Activated B cell treated with CpG ODN at 0.5 μM for 24 hours (primary cell): ENCODE measurements at regions not wholly inside any gene's neighbourhood (a gene's known extent, or its start where the extent isn't known, plus 50 kb on each side); places are given as distances from the start of the nearest gene placed in this dataset.

Source experiments
- ATAC-seq: fragments of 200-7000 bp; cut with Tn5 transposase; one replicate; pipeline ENCODE4 v1.10.0; 2021; ENCODE audit warnings: low read depth, mild to moderate bottlenecking, moderate library complexity
- CTCF ChIA-PET: fragments of 350-600 bp; sonication (Branson Sonifier 250); formaldehyde crosslinking; loops from one replicate; lab custom pipeline; 2021; ENCODE audit warnings: antibody characterized with exemption; lab: Charles Lee
- POLR2A ChIA-PET: fragments of 350-600 bp; sonication (Branson Sonifier 250); formaldehyde crosslinking; loops from one replicate; lab custom pipeline; 2021; ENCODE audit warnings: antibody characterized with exemption; lab: Charles Lee
- DNase-seq: peaks from one replicate; pipeline ENCODE4 v3.0.0; 2022
- H3K27ac Mint-ChIP-seq: one replicate; pipeline ENCODE4 v1.8.0; 2020; ENCODE audit warnings: mixed read lengths
- H3K27me3 Mint-ChIP-seq: one replicate; pipeline ENCODE4 v1.8.0; 2021; ENCODE audit warnings: mixed read lengths
- H3K36me3 Mint-ChIP-seq: one replicate; pipeline ENCODE4 v1.8.0; 2021; ENCODE audit warnings: low read depth, mixed read lengths
- H3K4me1 Mint-ChIP-seq: one replicate; pipeline ENCODE4 v1.8.0; 2021; ENCODE audit warnings: mixed read lengths
- H3K4me3 Mint-ChIP-seq: one replicate; pipeline ENCODE4 v1.8.0; 2020; ENCODE audit warnings: mild to moderate bottlenecking, mixed read lengths
- H3K9me3 Mint-ChIP-seq: one replicate; pipeline ENCODE4 v1.8.0; 2020; ENCODE audit warnings: mixed read lengths
- intact Hi-C: fragments of 100-400 bp; cut with micrococcal nuclease; formaldehyde crosslinking; loops from one replicate; pipeline ENCODE4 v1.15.1; 2024
- TF ChIP-seq, protein P1 (sequence below): fragments of 200-600 bp; IDR thresholded peaks from one replicate; pipeline ENCODE4 v1.8.0; 2022; ENCODE audit warnings: antibody characterized with exemption, mild to moderate bottlenecking

DNA sequence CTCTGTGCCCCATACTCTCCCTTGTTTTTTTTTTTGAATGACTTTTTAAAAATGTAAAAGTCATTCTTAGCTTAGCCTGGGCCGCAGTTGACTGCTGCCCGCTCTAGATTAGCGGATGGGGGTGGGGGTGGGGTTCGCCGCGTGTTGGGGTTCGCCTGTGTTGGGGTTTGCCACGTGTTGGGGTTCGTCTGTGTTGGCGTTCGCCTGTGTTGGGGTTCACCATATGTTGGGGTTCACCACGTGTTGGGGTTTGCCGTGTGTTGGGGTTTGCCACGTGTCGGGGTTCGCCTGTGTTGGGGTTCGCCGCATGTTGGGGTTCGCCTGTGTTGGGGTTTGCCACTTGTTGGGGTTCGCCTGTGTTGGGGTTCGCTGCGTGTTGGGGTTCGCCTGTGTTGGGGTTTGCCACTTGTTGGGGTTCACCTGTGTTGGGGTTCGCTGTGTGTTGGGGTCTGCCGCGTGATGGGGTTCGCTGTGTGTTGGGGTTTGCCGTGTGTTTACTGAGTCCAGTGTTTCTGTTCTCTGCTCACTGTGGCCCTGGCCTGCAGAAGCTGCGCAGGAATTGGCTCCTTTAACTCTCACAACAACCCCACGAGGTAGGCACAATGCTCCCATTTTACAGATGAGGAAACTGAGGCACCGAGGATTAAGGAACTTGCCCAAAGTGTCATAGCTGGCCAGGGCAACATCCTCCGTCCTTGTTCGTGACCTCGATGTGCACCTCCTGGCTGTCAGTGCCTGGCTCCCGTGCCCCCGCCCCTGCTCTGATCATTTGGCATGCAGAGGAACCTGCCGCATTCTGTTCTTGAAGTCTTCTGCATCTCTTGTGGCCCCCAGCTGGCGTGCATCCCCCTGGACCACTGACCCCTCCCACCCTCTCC, 96.6 kb upstream of the CIBAR2 start:
- intact Hi-C loops, result no loop called here
- TF ChIP-seq, protein P1, sequence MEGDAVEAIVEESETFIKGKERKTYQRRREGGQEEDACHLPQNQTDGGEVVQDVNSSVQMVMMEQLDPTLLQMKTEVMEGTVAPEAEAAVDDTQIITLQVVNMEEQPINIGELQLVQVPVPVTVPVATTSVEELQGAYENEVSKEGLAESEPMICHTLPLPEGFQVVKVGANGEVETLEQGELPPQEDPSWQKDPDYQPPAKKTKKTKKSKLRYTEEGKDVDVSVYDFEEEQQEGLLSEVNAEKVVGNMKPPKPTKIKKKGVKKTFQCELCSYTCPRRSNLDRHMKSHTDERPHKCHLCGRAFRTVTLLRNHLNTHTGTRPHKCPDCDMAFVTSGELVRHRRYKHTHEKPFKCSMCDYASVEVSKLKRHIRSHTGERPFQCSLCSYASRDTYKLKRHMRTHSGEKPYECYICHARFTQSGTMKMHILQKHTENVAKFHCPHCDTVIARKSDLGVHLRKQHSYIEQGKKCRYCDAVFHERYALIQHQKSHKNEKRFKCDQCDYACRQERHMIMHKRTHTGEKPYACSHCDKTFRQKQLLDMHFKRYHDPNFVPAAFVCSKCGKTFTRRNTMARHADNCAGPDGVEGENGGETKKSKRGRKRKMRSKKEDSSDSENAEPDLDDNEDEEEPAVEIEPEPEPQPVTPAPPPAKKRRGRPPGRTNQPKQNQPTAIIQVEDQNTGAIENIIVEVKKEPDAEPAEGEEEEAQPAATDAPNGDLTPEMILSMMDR, result no peak
- H3K9me3 Mint-ChIP-seq, result peaks cover 2% of the 10 kb centered on the region
- no peak overlapping the region for H3K27ac Mint-ChIP-seq
- peaks cover 5% of the 10 kb centered on the region for H3K27me3 Mint-ChIP-seq
- DNase-seq (no peak), ATAC-seq (no peak)
- ChIA-PET CTCF (no interaction called here), POLR2A (no interaction called here)
- no peak overlapping the region for H3K4me3 Mint-ChIP-seq
- no peaks in the 10 kb centered on the region for H3K36me3 Mint-ChIP-seq
- H3K4me1 Mint-ChIP-seq, result no peaks in the 10 kb centered on the region

DNA sequence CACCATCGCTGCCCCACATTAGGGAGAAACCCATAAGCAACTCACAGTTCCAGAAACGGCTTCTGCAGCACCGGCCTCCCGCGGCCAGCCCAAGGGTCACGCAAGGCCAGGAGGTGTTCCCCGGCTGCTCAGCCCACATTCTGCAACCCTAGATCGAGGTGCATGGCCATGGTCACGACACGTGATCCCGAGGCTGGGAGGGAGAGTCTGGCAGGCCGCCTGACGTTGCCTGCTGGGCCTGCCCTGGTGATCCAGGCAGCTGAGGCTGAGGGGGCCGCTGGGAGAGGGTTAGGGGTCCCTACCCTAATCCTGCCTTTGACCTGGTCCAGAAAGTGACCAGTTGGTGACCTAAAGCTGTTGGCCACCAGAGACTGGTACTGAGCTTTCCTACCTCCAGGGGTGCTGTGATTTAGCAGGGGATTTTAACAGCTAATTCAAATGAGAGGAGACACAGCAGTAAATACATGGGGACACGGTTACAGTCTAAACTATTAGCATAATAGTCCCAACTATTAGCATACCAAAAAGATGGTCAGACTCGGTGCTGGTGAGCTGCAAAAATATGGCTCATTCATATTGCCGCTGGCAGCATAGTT, 97.4 kb upstream of the CIBAR2 start:
- intact Hi-C loops, result no loop called here
- peaks cover 5% of the 10 kb centered on the region for H3K27me3 Mint-ChIP-seq
- H3K36me3 Mint-ChIP-seq, result no peaks in the 10 kb centered on the region
- ATAC-seq, result no peak
- no peaks in the 10 kb centered on the region for H3K4me1 Mint-ChIP-seq
- H3K27ac Mint-ChIP-seq, result no peak overlapping the region
- ChIA-PET CTCF (no interaction called here), POLR2A (no interaction called here)
- no peak for DNase-seq
- peaks cover 2% of the 10 kb centered on the region for H3K9me3 Mint-ChIP-seq
- TF ChIP-seq, protein P1, result no peak
- no peak overlapping the region for H3K4me3 Mint-ChIP-seq

DNA sequence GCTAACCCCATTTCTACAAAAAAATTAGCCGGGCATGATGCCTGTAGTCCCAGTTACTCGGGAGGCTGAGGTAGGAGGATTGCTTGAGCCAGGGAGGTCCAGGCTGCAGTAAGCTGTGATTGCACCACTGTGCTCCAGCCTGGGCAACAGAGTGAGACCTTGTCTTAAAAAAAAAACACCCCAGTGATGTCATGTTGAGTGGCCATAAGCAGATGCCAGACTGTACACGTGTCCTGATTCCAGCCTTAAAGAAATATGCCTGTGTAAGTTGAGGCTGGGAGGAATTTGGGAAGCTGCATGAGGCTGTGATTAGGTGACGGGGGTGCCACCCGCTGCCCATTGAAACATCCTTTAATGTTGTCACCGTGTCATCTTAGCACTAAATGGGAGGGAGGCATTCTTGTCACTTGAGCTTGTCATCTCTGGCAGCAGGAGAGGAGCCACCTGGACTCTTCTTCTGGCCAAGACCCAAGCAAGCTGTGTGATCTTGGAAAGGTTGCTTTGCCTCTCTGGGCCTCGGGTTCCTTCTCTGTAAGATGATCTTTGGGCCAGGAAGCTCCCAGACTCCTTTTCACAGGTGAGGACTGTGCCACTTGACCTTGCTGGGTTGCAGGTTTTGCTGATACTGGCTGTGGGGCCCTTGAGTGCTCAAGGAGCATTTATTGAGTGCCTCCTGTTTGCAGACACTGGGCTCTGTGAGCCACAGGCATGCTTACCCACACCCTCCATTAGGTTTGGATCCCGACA, 98.3 kb upstream of the CIBAR2 start:
- H3K4me1 Mint-ChIP-seq, result no peaks in the 10 kb centered on the region
- no peak for DNase-seq
- H3K36me3 Mint-ChIP-seq, result no peaks in the 10 kb centered on the region
- peaks cover 5% of the 10 kb centered on the region for H3K27me3 Mint-ChIP-seq
- no peak for ATAC-seq
- no peak overlapping the region for H3K4me3 Mint-ChIP-seq
- CTCF ChIA-PET, result no interaction called here
- intact Hi-C loops, result no loop called here
- peaks cover 2% of the 10 kb centered on the region for H3K9me3 Mint-ChIP-seq
- POLR2A ChIA-PET, result no interaction called here
- TF ChIP-seq, protein P1, result no peak
- no peak overlapping the region for H3K27ac Mint-ChIP-seq

DNA sequence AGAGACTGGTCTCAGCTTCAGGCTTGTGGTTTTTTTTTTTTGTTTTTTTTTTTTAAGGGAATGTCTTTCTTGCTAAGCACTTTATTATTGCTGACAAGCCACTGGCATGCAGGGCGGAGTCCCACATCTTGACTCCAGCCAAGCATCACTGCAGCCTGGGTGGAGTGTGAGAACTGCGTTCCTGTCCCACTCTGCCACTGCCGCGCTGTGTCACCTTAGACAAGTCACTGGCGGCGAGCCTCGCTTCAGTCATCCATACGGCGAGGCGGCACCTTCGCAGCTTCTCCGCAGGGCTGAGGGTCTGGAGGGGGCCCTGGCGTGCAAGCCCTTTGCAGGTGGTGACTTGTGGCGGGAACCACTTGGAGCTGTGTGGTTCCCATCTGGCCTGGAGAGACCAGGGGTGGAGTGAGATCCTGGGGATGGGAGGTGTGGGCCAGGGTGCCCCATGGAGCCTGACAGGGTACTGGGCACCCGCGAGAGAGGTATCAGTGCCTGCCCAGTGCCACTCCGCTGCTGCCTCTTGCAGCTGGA, 99.1 kb upstream of the CIBAR2 start:
- no peak overlapping the region for H3K4me3 Mint-ChIP-seq
- no peaks in the 10 kb centered on the region for H3K36me3 Mint-ChIP-seq
- intact Hi-C loops, result no loop called here
- DNase-seq (no peak), ATAC-seq (no peak)
- H3K27me3 Mint-ChIP-seq, result peaks cover 2% of the 10 kb centered on the region
- H3K9me3 Mint-ChIP-seq, result peaks cover 2% of the 10 kb centered on the region
- POLR2A ChIA-PET, result no interaction called here
- H3K4me1 Mint-ChIP-seq, result no peaks in the 10 kb centered on the region
- no peak overlapping the region for H3K27ac Mint-ChIP-seq
- TF ChIP-seq, protein P1, result no peak
- CTCF ChIA-PET, result no interaction called here
